Neural progenitor cell (in vitro differentiated cells): ENCODE measurements at regions not wholly inside any gene's neighbourhood (a gene's known extent, or its start where the extent isn't known, plus 50 kb on each side); places are given as distances from the start of the nearest gene placed in this dataset.

ENCODE experiments used
- DNase-seq: peaks from one replicate; pipeline ENCODE4 v3.0.0-alpha.2; 2016; ENCODE audit warnings: low spot score
- H2AFZ ChIP-seq: fragments of 200-600 bp; sonication (generic); replicated peaks from 2 replicates; pipeline ENCODE4 v1.6.1; 2016; ENCODE audit warnings: antibody characterized with exemption
- H3F3A ChIP-seq: fragments of 200-600 bp; sonication (generic); 2 replicates; pipeline ENCODE4 v1.6.1; 2016; ENCODE audit warnings: antibody characterized with exemption, low read depth
- H3K27ac ChIP-seq: fragments of 200-600 bp; sonication (generic); 2 replicates; pipeline ENCODE4 v1.5.1; 2016; ENCODE audit warnings: mild to moderate bottlenecking
- H3K27me3 ChIP-seq: fragments of 200-600 bp; sonication (generic); 2 replicates; pipeline ENCODE4 v1.6.1; 2016; ENCODE audit warnings: mild to moderate bottlenecking, moderate library complexity
- H3K36me3 ChIP-seq: fragments of 200-600 bp; sonication (generic); 2 replicates; pipeline ENCODE4 v1.5.1; 2016
- H3K4me1 ChIP-seq: fragments of 200-600 bp; sonication (generic); 2 replicates; pipeline ENCODE4 v1.6.1; 2016; ENCODE audit warnings: mixed run types
- H3K4me2 ChIP-seq: fragments of 200-600 bp; sonication (generic); 2 replicates; pipeline ENCODE4 v1.6.1; 2016
- H3K4me3 ChIP-seq: fragments of 200-600 bp; sonication (generic); 2 replicates; pipeline ENCODE4 v1.5.1; 2016
- H3K79me2 ChIP-seq: fragments of 200-600 bp; sonication (generic); 2 replicates; pipeline ENCODE4 v1.6.1; 2016; ENCODE audit warnings: low read depth
- H3K9ac ChIP-seq: fragments of 200-600 bp; sonication (generic); 2 replicates; pipeline ENCODE4 v1.6.1; 2016
- H3K9me3 ChIP-seq: fragments of 200-600 bp; sonication (generic); 2 replicates; pipeline ENCODE4 v1.5.1; 2016; ENCODE audit warnings: low read depth
- H4K20me1 ChIP-seq: fragments of 200-600 bp; sonication (generic); 2 replicates; pipeline ENCODE4 v1.6.1; 2016; ENCODE audit warnings: low read depth
- H3K27ac Mint-ChIP-seq: 3 replicates; pipeline ENCODE4 v1.8.0; 2021; ENCODE audit warnings: mixed read lengths
- H3K27me3 Mint-ChIP-seq: 2 replicates; pipeline ENCODE4 v1.8.0; 2022; ENCODE audit warnings: low read depth, mild to moderate bottlenecking, inconsistent platforms, moderate library complexity, mixed read lengths; ENCODE audit not compliant: insufficient read depth
- H3K36me3 Mint-ChIP-seq: 3 replicates; pipeline ENCODE4 v1.8.0; 2021; ENCODE audit warnings: mixed read lengths
- H3K4me1 Mint-ChIP-seq: 3 replicates; pipeline ENCODE4 v1.8.0; 2021; ENCODE audit warnings: mixed read lengths
- H3K4me3 Mint-ChIP-seq: 3 replicates; pipeline ENCODE4 v1.8.0; 2021; ENCODE audit warnings: mild to moderate bottlenecking, moderate library complexity, mixed read lengths
- H3K9me3 Mint-ChIP-seq: 3 replicates; pipeline ENCODE4 v1.8.0; 2020; ENCODE audit warnings: mixed read lengths
- CTCF ChIP-seq: fragments of 200-600 bp; sonication (generic); IDR thresholded peaks from 2 replicates; pipeline ENCODE4 v1.5.1; 2017; ENCODE audit warnings: antibody characterized with exemption, mild to moderate bottlenecking
- EZH2 ChIP-seq: fragments of 200-600 bp; sonication (generic); IDR thresholded peaks from 2 replicates; pipeline ENCODE4 v1.6.1; 2017; ENCODE audit warnings: antibody characterized with exemption, mild to moderate bottlenecking, moderate library complexity
- EZH2phosphoT487 ChIP-seq: fragments of 200-600 bp; sonication (generic); IDR thresholded peaks from 2 replicates; pipeline ENCODE4 v1.6.1; 2017; ENCODE audit warnings: antibody characterized with exemption

GRCh38 chr2:226048611-226049010, 649.1 kb downstream of the NYAP2 start:
- Histone ChIP-seq H3K9me3 (no peaks in the 10 kb centered on the region), H3K27ac (no peak overlapping the region), H3K36me3 (no peaks in the 10 kb centered on the region), H3K4me1 (peaks cover 3% of the 10 kb centered on the region), H2AFZ (peak overlapping the region; percentile 53), H3K4me3 (no peak overlapping the region), H3K9ac (no peak overlapping the region), H3F3A (no peaks in the 10 kb centered on the region), H4K20me1 (no peaks in the 10 kb centered on the region), H3K27me3 (no peaks in the 10 kb centered on the region), H3K4me2 (no peak overlapping the region), H3K79me2 (no peaks in the 10 kb centered on the region)
- peaks cover 2% of the 10 kb centered on the region for H3K27me3 Mint-ChIP-seq
- DNase-seq, result peak; percentile 32
- peaks cover 32% of the 10 kb centered on the region for H3K4me1 Mint-ChIP-seq
- peaks cover 11% of the 10 kb centered on the region for H3K36me3 Mint-ChIP-seq
- peak overlapping the region; percentile 51 for H3K4me3 Mint-ChIP-seq
- H3K9me3 Mint-ChIP-seq, result peaks cover 9% of the 10 kb centered on the region
- TF ChIP-seq EZH2phosphoT487, result no peak
- no peak for TF ChIP-seq EZH2
- TF ChIP-seq CTCF, result no peak
- H3K27ac Mint-ChIP-seq, result peak overlapping the region; percentile 97

- Mint-ChIP-seq H3K27ac (peak overlapping the region; percentile 68), H3K4me3 (no peak overlapping the region), H3K9me3 (peaks cover 3% of the 10 kb centered on the region), H3K27me3 (peaks cover 2% of the 10 kb centered on the region), H3K36me3 (peaks cover 6% of the 10 kb centered on the region), H3K4me1 (peaks cover 35% of the 10 kb centered on the region)
- TF ChIP-seq CTCF, result no peak
- no peak for TF ChIP-seq EZH2phosphoT487
- no peak for TF ChIP-seq EZH2
- Histone ChIP-seq H3K79me2 (no peaks in the 10 kb centered on the region), H3K27ac (no peak overlapping the region), H3K4me2 (no peak overlapping the region), H3K36me3 (no peaks in the 10 kb centered on the region), H3K9ac (no peak overlapping the region), H2AFZ (no peak overlapping the region), H3K4me3 (no peak overlapping the region), H3K9me3 (no peaks in the 10 kb centered on the region), H3F3A (no peaks in the 10 kb centered on the region), H3K4me1 (peaks cover 3% of the 10 kb centered on the region), H4K20me1 (no peaks in the 10 kb centered on the region), H3K27me3 (no peaks in the 10 kb centered on the region)
- no peak for DNase-seq
Observed at GRCh38 chr2:226045080-226045479, 645.6 kb downstream of the NYAP2 start.

GRCh38 chr2:226040344-226040900, 640.9 kb downstream of the NYAP2 start:
- no peaks in the 10 kb centered on the region for H3K9me3 ChIP-seq
- no peak overlapping the region for H3K27ac ChIP-seq
- H3K36me3 Mint-ChIP-seq, result peaks cover 25% of the 10 kb centered on the region
- no peaks in the 10 kb centered on the region for H3K79me2 ChIP-seq
- no peak overlapping the region for H3K4me3 Mint-ChIP-seq
- no peaks in the 10 kb centered on the region for H3K27me3 ChIP-seq
- no peak for TF ChIP-seq CTCF
- no peak for TF ChIP-seq EZH2phosphoT487
- TF ChIP-seq EZH2, result no peak
- H3K4me2 ChIP-seq, result no peak overlapping the region
- DNase-seq, result no peak
- no peaks in the 10 kb centered on the region for H3K4me1 ChIP-seq
- H3F3A ChIP-seq, result no peaks in the 10 kb centered on the region
- H3K9me3 Mint-ChIP-seq, result peaks cover 31% of the 10 kb centered on the region
- H3K4me3 ChIP-seq, result no peak overlapping the region
- peaks cover 9% of the 10 kb centered on the region for H3K4me1 Mint-ChIP-seq
- H4K20me1 ChIP-seq, result no peaks in the 10 kb centered on the region
- H3K36me3 ChIP-seq, result no peaks in the 10 kb centered on the region
- H3K27ac Mint-ChIP-seq, result no peak overlapping the region
- no peaks in the 10 kb centered on the region for H3K27me3 Mint-ChIP-seq
- H2AFZ ChIP-seq, result peak overlapping the region; percentile 65
- no peak overlapping the region for H3K9ac ChIP-seq
